K562 (cell line): ENCODE measurements at regions not wholly inside any gene's neighbourhood (a gene's known extent, or its start where the extent isn't known, plus 50 kb on each side); places are given as distances from the start of the nearest gene placed in this dataset.
A peak's percentile ranks its signal among the peaks of the same experiment; 100 is the strongest.

Source experiments
- ATAC-seq: fragments of 200-7000 bp; cut with Tn5 transposase; 3 replicates; pipeline ENCODE4 v1.9.1; 2020; ENCODE audit warnings: moderate library complexity
- BruUV-seq: library from RNA; stranded (reverse); fragments of 400-500 nt; replicated peaks from 2 replicates; lab custom pipeline; 2021; lab: Mats Ljungman, UMichigan
- CTCF ChIA-PET: fragments of 300-600 bp; formaldehyde crosslinking; extraction: SDS; loops from one replicate; lab custom pipeline; 2021; ENCODE audit warnings: low intra/inter-chr PET ratio; lab: Yijun Ruan, JAX
- POLR2A ChIA-PET: fragments of 300-600, 350-650 bp; sonication (Branson Sonifier 250); formaldehyde crosslinking; extraction: SDS; loops from one replicate; lab custom pipeline; 2021; ENCODE audit warnings: antibody characterized with exemption, inconsistent platforms; lab: Yijun Ruan, JAX
- DNase-seq, 4 experiments: peaks; one replicate each; pipeline versions ENCODE4 v3.0.0 to v3.0.0-alpha.2; 2011 to 2018; ENCODE audit warnings: low spot score in 3 of 4, mixed read lengths in 3 of 4; ENCODE audit errors: extremely low read depth in 1 of 4
- FAIRE-seq: peaks from 2 replicates; lab custom pipeline; 2011; peaks lifted over from hg19 to GRCh38; lab: Jason Lieb, UNC
- H2AFZ ChIP-seq: 2 replicates; pipeline ENCODE4 v1.6.0; 2011; ENCODE audit warnings: low read depth, low read length, control low read depth, inconsistent platforms
- H3K27ac ChIP-seq: fragments of 200-600 bp; 3 replicates; pipeline ENCODE4 v1.8.0; 2011; ENCODE audit warnings: low read depth, mild to moderate bottlenecking, control low read depth, inconsistent platforms, low read length, moderate library complexity, mixed read lengths; ENCODE audit errors: extremely low read depth
- H3K27me3 ChIP-seq, 2 experiments: fragments of 300-600 bp in 1 of 2; 2 replicates in 1 of 2; 3 replicates in 1 of 2; pipeline versions ENCODE4 v1.6.0 to v1.8.0; 2011; ENCODE audit warnings: inconsistent platforms in 2 of 2, low read length in 2 of 2, mild to moderate bottlenecking in 1 of 2, mixed read lengths in 1 of 2, moderate library complexity in 1 of 2; ENCODE audit not compliant: control insufficient read depth in 2 of 2, insufficient read depth in 2 of 2
- H3K36me3 ChIP-seq: fragments of 300-600 bp; 3 replicates; pipeline ENCODE4 v1.8.0; 2011; ENCODE audit warnings: mild to moderate bottlenecking, low read length, inconsistent platforms; ENCODE audit not compliant: control insufficient read depth, insufficient read depth
- H3K4me1 ChIP-seq, 2 experiments: fragments of 200-600 bp in 1 of 2; replicated peaks in 1 of 2; 2 replicates in 1 of 2; 3 replicates in 1 of 2; pipeline versions ENCODE4 v1.5.1 to v1.8.0; 2011; ENCODE audit warnings: inconsistent platforms in 2 of 2, low read length in 2 of 2, mild to moderate bottlenecking in 1 of 2, mixed read lengths in 1 of 2, moderate library complexity in 1 of 2; ENCODE audit not compliant: control insufficient read depth in 2 of 2, insufficient read depth in 2 of 2
- H3K4me2 ChIP-seq: 2 replicates; pipeline ENCODE4 v1.6.1; 2011; ENCODE audit warnings: low read length, control low read depth, inconsistent platforms, mixed read lengths; ENCODE audit not compliant: insufficient read depth
- H3K4me3 ChIP-seq: fragments of 200-600 bp; sonication (generic), shearing (Covaris generic); 2 replicates; pipeline ENCODE4 v1.5.1; 2016; ENCODE audit warnings: control low read depth, inconsistent platforms
- H3K79me2 ChIP-seq: fragments of 200-600 bp; 3 replicates; pipeline ENCODE4 v1.8.0; 2011; ENCODE audit warnings: low read length, inconsistent platforms; ENCODE audit not compliant: control insufficient read depth, insufficient read depth
- H3K9ac ChIP-seq, 2 experiments: 2 replicates each; pipeline versions ENCODE4 v1.6.0 to v1.6.1; 2011; ENCODE audit warnings: low read depth in 2 of 2, low read length in 2 of 2, control low read depth in 1 of 2, inconsistent platforms in 1 of 2, mild to moderate bottlenecking in 1 of 2, mixed read lengths in 1 of 2; ENCODE audit not compliant: insufficient read depth in 1 of 2
- H3K9me1 ChIP-seq: one replicate; pipeline ENCODE4 v1.6.0; 2011; ENCODE audit warnings: inconsistent platforms, mild to moderate bottlenecking, low read length, moderate library complexity; ENCODE audit not compliant: control insufficient read depth, insufficient read depth
- H3K9me3 ChIP-seq: replicated peaks from 2 replicates; pipeline ENCODE4 v1.5.1; 2011; ENCODE audit warnings: low read depth, low read length, inconsistent platforms; ENCODE audit not compliant: control insufficient read depth, insufficient read depth
- H4K20me1 ChIP-seq: replicated peaks from 2 replicates; pipeline ENCODE4 v1.6.1; 2011; ENCODE audit warnings: low read length, inconsistent platforms, mixed read lengths; ENCODE audit not compliant: control insufficient read depth, insufficient read depth
- CBFA2T3 ChIP-seq: fragments of 450-650 bp; IDR thresholded peaks from 2 replicates; pipeline ENCODE4 v1.6.1; 2017
- GABPB1 ChIP-seq: sonication (generic); formaldehyde crosslinking; IDR thresholded peaks from 2 replicates; pipeline ENCODE4 v1.8.0; 2022; ENCODE audit warnings: mild to moderate bottlenecking, missing genetic modification reagents
- NFIC ChIP-seq: fragments of 450-650 bp; IDR thresholded peaks from 2 replicates; pipeline ENCODE4 v1.6.1; 2017; ENCODE audit warnings: mild to moderate bottlenecking, inconsistent platforms
- RAD21 ChIP-seq, 2 experiments: fragments of 250-450 bp in 1 of 2; fragments of 450-650 bp in 1 of 2; sonication (Bioruptor Pico) in 1 of 2; formaldehyde crosslinking in 1 of 2; IDR thresholded peaks in 1 of 2; conservative IDR thresholded peaks in 1 of 2; 2 replicates each; pipeline versions ENCODE4 v1.4.0 to v1.8.0; 2020 to 2022; ENCODE audit warnings: mild to moderate bottlenecking in 2 of 2, moderate library complexity in 1 of 2
- RBM14 ChIP-seq: fragments of 200-400 bp; formaldehyde crosslinking; IDR thresholded peaks from 2 replicates; pipeline ENCODE4 v1.6.1; 2018; ENCODE audit warnings: low read depth, mild to moderate bottlenecking, low read length, moderate library complexity, borderline replicate concordance; ENCODE audit not compliant: insufficient read depth
- SMAD3 ChIP-seq: fragments of 450-650 bp; formaldehyde crosslinking; conservative IDR thresholded peaks from 2 replicates; pipeline ENCODE4 v1.4.0; 2020; ENCODE audit warnings: mild to moderate bottlenecking
- WGBS: fragments of 100-300 bp; shearing (Covaris generic); methylation state at CpG from one replicate; pipeline ENCODE4 v1.1.6; 2016; ENCODE audit warnings: low coverage, mixed read lengths; ENCODE audit not compliant: insufficient coverage; ENCODE audit errors: missing lambda C conversion rate; 5-methylcytosine and 5-hydroxymethylcytosine counted together
- in situ Hi-C: fragments of 300-500 bp; cut with MboI; formaldehyde crosslinking; loops from 4 replicates; pipeline ENCODE4 v1.15.0; 2018; ENCODE audit warnings: inconsistent platforms, mixed read lengths
- intact Hi-C: fragments of 100-400 bp; cut with micrococcal nuclease; formaldehyde crosslinking; loops from 2 replicates; pipeline ENCODE4 v1.14.2; 2022

GRCh38 chr16:73365016-73365551, 317.2 kb upstream of the ZFHX3 start:
- no peak overlapping the region for H3K4me3 ChIP-seq
- no peak overlapping the region for H3K9ac ChIP-seq
- H2AFZ ChIP-seq = no peak overlapping the region
- intact Hi-C loops = no loop called here
- FAIRE-seq = no peak
- TF ChIP-seq NFIC = peak; percentile 74
- no peak for TF ChIP-seq RBM14
- 0 out of 2 replicates have a peak, but pooled peaks have one; percentile 17 for TF ChIP-seq CBFA2T3
- no peak for TF ChIP-seq SMAD3
- no peak for TF ChIP-seq GABPB1 (CRISPR knock-in tag)
- H3K4me2 ChIP-seq = no peak overlapping the region
- H3K27ac ChIP-seq = no peak overlapping the region
- CTCF ChIA-PET = no interaction called here
- BruUV-seq = no TSS peak
- POLR2A ChIA-PET = no interaction called here
- no peak for ATAC-seq
- 0 out of 5 replicates have a peak, but pooled peaks cover 0 to 2% of the 10 kb centered on the region in 2 experiments for H3K27me3 ChIP-seq
- no peaks in the 10 kb centered on the region for H3K4me1 ChIP-seq
- in situ Hi-C loops = no loop called here
- H4K20me1 ChIP-seq = no peaks in the 10 kb centered on the region
- H3K9me3 ChIP-seq = no peaks in the 10 kb centered on the region
- H3K9me1 ChIP-seq = no peaks in the 10 kb centered on the region
- H3K36me3 ChIP-seq = no peaks in the 10 kb centered on the region
- 2% methylated on average over 8 of the region's 9 CpGs for WGBS
- no peaks in the 10 kb centered on the region for H3K79me2 ChIP-seq
- DNase-seq = no peak

DNA sequence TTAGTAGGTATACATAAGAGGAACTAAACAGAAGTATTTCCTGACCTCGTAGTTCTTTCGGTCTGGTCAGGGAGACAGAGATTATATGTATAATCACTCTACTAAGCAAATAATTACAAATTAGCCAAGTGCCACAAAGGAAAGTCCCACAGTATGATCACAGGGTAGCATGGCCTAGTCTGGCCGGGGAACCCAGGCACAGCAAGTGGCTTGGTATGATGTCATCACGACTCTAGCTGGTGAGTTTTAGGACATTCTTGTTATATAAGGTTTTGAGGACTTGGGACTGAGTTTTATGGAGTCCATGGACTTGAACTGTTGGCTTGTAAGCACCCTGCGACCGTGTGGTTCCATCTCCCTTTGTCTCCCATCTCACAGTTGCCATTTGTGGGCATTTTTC, 316.5 kb upstream of the ZFHX3 start:
- Histone ChIP-seq H3K4me1 (no peaks in the 10 kb centered on the region), H3K27me3 (0 out of 5 replicates have a peak, but pooled peaks cover 2% of the 10 kb centered on the region in 2 experiments)
- WGBS = 0% methylated on average over 6 of the region's 6 CpGs

More for the DNA sequence above, 316.5 kb upstream of the ZFHX3 start:
- Histone ChIP-seq H3K4me2 (no peak overlapping the region), H3K9ac (no peak overlapping the region), H3K9me3 (no peaks in the 10 kb centered on the region), H3K36me3 (no peaks in the 10 kb centered on the region), H2AFZ (no peak overlapping the region), H3K9me1 (no peaks in the 10 kb centered on the region), H3K4me3 (no peak overlapping the region), H3K79me2 (no peaks in the 10 kb centered on the region), H3K27ac (no peak overlapping the region), H4K20me1 (no peaks in the 10 kb centered on the region)
- in situ Hi-C loops (no loop called here), intact Hi-C loops (no loop called here)
- ATAC-seq = no peak
- no peak for TF ChIP-seq RAD21 (CRISPR knock-in tag; conservative IDR thresholded peaks at IDR 0.05 in 1 of 2, IDR thresholded peaks at IDR 0.05 in 1 of 2)
- FAIRE-seq = no peak
- no TSS peak for BruUV-seq
- DNase-seq = no peak
- POLR2A ChIA-PET = no interaction called here
- CTCF ChIA-PET = no interaction called here
